HG03558 (cell line): ENCODE measurements at regions not wholly inside any gene's neighbourhood (a gene's known extent, or its start where the extent isn't known, plus 50 kb on each side); places are given as distances from the start of the nearest gene placed in this dataset.
A peak's percentile ranks its signal among the peaks of the same experiment; 100 is the strongest.
"Not testable (repeated sequence)": the region's sequence is repeated elsewhere in the genome, so short reads cannot be mapped to it uniquely, and the experiment has no call there.

ENCODE experiments used
- ATAC-seq: cut with Tn5 transposase; IDR thresholded peaks from one replicate; pipeline ENCODE4 v1.9.1; 2021; ENCODE audit warnings: moderate number of reproducible peaks; ENCODE audit not compliant: unreplicated experiment; ENCODE audit errors: extremely low read depth

DNA sequence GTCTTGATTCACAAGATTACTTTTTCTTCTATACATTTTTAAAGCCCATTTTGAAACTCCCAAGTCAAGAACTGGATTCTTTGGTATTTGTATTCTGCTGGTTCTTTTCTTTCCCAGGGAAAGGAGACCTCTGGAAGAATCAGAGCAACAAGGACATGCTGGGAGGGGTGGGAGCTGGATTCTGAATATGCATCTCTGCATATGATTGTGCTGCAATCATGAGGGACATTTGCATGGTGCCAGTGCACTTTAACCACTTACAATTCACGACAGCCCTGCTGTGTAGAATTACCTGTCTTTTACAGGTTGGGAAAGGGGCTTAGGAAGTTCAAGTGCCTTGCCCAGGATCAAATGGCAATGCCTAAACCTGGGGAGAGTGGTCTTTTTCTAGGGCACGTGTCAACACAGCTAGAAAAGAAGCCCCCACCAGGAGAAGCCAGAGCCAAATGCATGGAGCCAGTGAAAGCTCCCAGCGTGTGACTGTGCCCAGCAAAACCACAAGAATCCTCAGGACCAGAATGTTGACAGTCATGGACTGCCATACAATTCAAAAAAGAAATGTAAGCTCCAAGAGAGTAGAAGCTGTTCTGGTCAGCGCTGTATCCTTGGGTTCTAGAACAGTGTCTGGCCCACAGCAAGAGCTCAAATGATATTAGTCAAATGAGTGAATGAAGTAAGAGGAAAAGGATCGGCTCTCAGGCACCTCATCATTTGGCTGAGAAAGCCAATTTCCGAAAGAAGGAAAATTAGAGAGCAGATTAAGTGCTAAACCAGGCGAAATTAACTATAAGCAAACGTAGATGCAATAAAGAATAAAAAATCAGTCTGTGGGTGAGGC is 84.5 kb upstream of the MEF2A start:
- no peak for ATAC-seq

DNA sequence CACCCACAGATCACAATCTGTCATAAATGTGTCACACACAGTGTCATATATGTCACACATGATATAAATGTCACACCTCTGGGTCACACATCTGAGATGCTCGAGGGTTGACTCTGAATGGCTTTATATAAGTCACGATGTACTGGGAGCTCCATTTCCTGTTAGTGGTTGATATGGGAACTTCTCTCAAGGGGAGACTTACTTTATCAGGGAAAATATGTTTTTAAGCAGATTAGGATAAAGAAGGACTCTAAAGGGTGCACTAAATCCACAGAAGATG is 83.9 kb upstream of the MEF2A start:
- no peak for ATAC-seq

DNA sequence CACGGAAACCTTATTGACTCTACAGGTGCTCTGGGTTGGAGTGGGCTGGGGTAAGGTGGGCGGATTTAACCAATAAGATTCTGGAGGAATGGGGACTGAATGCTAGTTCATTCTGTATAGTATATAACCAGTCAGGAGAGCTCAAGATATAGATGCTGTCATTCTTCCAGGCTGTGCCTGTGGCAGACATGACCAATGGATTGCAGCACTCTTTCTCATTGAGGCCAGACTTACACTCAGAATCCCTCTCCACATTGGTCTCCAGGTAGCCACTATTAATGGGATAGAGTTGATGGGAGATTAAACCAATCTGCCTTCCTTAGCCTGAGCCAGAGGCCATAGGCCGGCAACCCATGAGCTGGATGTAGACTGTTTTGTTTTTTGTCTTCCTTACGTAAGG is 82.8 kb upstream of the MEF2A start:
- ATAC-seq = no peak

DNA sequence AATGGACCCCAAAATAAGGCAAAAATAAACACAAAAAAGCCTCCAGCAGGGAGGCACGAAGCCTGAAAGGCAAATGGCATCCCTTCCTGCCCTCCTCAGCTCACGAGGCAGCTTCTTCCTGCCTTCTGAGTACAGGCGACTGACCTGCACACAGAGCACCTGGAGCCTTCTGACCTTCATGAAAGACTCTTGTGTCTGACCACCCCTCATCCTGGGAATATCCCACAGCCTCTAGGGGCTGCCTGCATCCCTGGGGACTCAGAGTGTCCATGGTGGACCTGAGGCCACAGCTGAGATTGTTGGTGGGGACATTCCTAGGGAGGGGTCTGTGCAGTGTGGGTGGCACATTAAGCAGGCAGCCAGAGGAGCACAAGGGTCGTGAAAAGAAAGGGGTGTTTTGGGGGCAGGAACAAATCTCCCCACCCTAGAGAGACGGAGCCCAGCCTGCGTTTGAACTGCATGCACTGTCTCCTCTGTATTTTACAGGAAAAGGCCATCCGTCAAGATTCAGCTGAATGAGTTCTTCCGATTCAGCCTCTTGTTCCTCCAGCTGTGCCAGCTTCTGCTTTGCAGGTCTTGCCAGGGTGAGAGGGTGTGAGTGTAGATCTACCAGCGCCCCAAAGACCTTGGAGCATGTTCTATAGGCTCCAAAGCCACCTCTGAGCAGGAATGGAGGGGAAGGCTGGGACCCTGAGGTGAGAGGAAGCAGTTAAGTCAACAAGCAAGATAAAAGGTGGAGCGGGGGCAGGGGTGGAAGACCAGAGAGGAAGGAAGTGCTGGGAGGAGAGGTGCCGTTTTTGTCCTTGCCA is 80.4 kb upstream of the MEF2A start:
- ATAC-seq = no peak

DNA sequence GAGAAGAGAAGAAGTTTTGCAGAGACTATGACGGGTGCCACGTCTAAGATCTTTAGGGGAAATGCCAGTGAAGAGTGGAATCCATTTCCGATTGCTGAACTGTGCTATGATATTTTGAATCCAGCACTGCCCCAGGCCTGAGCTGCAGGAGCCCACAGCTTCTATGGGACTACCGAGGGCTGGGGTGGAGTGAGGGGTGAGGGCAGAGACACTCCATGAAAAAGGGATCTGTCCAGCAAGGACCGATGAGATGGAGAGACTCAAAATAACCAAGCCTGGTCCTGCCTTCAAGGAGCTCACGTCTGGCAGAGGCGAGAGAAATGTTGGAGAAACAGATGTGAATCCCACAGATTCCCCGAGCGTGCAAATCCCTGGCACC is 79.8 kb upstream of the MEF2A start:
- ATAC-seq = no peak

DNA sequence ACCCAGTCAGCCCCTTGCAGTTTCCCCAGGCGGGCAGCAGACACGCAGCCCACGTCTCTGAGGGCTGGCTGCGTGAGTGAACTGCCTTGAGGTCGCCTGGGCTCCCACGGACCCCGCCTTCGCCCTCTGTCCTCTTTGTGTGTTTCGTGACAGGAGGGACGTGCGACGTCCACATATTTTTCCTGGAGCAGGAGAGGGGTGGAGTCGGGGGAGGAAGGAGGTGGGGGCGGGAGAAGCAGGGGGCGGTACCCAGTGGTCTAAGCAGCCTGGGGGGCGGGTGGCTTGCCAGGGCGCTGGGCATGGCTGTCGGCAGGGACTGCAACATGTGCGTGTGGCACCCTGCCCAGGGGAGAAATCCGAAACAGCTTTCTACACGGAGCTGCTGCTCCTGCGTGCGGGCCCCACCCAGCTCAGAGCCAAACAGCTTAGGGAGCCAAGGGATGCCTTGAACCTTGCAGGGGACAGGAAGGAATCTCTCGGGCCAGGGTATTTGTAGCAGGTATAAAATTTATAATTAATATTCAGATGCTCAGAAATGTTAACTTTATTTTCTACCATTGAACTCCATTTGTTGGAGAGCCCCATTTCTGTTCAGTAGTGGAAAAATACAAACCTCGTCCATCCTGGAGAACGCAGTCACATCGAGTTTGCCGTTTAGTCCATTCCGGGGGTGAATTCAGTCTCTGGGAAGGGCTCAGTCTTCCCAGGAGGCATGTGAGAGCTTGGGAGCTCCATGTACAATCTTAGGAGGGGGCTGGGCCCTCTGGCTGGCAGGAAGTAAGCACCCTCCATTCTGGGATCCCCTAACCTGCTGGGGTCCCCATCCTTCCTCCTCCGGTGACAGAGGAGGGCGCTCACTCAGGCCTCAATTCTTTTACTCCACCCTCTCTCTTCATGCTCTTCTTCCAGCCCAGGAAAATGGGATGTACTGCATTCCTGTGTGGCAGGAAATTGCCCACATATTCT is 79.1 kb upstream of the MEF2A start:
- no peak for ATAC-seq

DNA sequence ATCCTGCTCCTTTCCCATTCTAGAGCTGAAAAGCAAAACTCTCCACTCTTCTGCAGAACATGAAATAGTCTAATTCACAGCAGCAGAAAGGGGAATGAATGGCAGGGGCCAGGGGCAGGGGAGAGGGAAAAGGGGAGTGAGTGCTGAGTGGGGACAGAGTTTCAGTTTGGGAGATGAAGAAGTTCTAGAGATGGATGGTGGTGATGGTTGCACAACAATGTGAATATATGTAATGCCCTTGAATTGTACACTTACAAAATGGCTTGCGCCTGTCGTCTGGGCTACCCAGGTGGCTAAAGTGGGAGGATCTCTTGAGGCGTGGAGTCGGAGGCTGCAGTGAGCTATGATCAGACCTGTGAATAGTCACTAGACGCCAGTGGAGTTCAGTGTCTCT is 78.5 kb upstream of the MEF2A start:
- ATAC-seq = no peak

DNA sequence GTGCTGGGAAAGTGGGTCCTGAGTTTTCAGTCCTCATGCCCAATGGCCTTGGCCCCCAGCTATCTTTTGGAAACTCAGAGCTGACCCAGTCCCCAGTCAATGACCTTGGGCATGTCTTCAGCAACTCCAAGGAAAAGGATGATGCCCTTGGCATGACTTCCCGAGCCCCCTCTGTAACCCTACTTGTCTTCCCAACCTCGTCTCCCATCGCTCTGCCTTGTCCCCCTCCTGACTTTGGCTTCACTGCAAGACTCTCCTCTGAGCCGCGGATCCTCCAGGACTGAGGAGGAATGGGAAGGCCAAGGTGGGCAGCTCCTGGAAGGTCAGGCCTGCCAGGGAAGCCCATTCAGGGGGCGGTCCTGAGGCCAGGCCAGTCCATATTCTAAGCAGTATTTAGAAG is 73.5 kb upstream of the MEF2A start:
- ATAC-seq = no peak

DNA sequence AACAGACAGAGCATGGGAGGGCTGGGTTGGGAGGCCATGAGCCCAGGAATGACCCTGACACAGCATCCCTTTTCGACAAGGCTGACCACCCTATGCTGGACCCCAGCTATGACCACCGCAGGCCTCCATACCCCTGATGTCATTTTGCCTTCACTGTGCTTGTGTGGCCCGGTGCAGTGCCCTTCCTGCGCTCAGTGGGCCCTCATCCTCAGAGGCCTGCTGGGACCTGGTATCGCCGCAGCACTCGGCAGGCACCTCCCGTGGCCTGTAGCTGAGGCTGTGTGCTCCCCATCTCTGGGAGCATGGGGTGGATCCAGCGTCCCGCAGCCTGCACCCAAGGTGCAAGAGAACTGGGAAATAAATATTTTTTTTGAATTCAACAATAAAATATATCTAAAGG is 73.1 kb upstream of the MEF2A start:
- ATAC-seq = no peak

DNA sequence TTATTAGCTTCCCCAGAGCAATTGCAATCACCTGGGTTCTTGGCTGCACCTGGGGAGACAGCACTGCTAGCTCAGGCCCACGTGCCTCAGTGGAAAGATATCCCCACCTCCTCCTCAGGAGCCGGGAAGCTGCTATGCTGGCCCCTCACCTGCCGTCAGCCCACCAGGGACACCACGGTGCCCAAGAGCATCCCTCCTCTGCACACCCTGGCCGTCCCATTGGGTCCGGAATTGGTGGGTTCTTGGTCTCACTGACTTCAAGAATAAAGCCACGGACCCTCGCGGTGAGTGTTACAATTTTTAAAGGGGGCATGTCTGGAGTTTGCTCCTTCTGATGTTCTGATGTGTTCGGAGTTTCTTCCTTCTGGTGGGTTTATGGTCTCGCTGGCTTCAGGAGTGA is 72.3 kb upstream of the MEF2A start:
- ATAC-seq = no peak

DNA sequence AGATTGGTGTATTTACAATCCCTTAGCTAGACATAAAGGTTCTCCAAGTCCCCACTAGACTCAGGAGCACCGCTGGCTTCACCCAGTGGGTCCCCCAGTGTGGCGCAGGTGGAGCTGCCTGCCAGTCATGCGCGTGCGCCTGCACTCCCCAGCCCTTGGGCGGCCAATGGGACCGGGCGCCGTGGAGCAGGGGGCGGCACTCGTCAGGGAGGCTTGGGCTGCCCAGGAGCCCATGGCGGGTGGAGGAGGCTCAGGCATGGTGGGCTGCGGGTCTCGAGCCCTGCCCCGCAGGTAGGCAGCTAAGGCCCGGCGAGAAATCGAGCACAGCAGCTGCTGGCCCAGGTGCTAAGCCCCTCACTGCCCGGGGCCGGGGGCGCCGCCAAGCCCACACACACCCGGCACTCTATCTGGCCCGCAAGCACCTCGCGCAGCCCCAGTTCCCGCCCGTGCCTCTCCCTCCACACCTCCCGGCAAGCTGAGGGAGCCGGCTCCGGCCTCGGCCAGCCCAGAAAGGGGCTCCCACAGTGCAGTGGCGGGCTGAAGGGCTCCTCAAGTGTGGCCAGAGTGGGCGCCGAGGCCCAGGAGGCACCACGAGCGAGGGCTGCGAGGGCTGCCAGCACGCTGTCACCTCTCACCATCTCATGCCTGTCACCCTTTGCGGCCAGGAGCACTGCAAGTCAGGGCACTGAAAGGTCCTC is 71.1 kb upstream of the MEF2A start:
- ATAC-seq = not testable (repeated sequence)

DNA sequence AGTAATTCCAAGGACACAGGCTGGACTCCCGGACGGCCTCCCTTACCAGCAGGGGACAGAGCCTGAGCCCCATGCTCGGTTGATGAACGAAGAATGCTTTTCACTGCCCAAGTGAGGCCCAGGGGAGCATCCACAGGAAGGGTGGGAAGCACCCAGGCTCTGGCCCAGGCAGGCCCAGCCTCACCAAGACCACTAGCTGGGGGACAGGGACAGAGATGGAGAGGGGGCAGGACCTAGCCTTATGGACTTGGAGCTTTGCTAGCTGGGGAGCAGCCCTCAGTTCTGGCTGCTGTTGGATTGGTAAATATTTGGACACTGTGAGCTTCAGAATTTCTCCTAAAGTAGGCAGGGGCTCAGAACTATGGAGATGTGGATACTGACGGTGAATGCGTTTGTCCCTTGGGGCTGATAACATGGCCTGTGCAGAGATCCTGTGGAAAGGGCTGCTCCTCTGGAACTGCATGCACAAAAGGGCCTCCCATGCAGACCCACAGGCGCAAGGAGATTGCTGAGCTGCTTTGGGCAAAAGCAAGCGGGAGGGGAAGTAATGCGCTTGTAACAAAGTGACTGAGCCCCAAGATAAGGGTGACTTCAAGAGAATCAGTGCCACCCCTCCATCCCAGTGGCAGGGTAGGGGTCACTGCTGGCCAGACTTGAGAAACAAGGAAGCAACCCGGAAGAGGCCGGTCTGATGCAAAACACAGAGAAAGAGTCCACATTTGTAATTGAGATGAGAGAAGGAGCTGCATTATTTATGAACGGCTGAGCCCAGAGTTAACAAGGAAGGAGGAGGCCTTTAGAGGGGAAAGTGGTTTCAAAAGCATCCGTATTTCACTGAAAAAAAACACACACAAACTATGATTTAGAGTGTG is 70.1 kb upstream of the MEF2A start:
- ATAC-seq = no peak

DNA sequence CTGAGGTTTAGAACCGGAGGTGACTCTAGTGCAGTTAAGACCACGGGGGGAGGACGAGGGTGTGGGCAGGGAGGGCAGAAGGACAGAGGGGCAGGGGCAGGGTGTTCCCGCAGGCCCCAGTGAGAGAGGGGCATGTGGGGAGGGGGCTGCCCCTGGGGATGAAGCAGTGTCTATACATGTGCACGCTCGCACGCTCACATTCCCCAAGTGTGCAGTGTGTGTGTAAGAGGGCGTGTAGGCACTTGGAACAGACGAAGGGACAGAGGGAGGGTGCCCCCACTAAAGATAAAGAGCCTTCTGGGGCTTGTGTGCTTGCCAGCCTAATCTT is 69.5 kb upstream of the MEF2A start:
- ATAC-seq = no peak

DNA sequence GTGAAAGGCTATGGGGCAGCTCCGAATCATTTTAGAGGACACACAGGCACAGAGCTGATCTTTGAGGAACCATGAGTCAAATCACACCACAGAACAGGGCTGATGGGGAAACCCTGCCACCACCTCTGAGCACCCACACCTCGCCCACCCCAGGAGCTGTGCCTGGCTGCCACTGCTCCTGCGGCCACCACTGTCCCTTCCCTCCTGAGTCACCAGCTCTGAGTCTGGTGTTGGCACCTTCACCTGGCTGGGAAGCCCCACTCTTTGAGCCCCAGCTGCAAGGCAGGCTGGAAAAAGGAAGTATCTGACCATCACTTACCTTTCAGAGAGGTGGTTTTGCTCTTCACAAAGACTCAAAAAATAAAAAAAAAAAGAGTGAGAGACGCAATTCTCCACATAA is 63.6 kb upstream of the MEF2A start:
- ATAC-seq = peak; percentile 41

DNA sequence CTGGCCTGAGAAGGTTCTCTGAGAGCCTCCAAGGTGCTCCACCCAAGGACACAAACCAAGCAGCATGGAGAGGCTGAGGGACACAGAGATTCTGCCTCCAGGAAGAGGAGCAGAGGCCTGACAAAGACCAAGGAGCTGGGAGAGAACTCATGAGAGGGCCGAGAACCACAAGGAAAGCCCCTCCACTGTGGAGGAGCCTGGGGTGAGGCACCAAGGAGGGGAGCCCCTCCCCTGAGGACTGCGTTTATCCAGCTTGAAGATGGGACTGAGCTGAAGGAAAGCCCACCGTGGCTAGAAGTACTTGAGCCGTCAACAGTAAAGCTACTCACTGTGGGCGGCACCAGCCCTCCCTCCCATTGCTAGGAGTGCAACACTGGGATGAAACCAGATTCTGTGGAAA is 63.1 kb upstream of the MEF2A start:
- ATAC-seq = peak; percentile 0

DNA sequence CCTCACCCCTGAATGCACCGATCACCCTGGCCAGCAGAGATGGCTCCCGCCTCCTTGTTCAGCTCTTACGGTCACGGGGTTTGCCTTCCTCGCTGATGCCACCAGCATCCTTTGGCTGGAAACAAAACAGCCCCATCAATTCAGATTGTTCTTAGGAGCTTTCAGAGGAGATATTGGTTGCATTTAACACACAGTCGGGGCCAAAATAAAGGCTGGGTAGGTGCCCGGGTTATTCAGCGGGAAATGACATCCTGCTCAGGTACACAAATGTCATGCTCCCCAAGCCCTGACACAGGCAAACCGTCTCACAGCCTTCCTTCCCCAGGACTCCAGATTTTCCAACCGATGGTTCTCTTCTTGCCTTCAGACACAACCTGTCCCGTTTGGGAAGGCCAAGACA is 62.4 kb upstream of the MEF2A start:
- no peak for ATAC-seq

DNA sequence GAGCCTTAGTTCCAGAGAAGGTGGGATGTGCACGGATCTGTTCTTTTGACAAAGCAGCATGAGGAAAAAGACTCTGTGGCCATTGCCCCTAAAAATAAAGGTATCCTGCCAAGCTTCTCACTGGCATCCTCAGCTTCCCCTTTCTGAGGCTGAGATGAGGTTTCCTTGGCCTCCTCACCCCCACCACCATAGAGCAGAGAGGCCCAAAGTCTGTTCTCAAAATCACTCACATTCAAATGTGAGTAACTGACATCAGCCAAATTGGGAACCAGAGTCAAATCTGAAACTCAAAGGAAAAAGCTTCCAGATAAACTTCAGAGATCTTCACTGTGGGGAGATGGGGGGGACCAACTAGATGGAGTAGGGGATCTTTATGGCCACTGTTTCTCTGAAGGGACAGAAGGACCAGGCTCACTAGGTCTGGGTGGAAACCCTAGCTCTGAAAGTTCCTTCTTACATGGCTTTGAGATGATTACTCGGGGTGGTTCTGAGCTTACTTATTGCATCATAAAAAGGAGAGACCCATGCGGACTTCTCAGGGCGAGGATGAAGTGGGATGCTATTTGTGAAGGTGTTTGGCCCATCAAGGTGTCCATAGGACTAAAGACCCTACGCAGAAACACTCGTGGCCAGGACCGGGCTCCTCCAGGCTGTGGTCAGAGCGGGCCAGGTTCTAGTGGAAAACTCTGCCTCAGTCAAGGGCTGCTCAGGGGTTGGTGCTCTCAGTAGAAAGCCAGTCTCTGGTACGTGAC is 61.5 kb upstream of the MEF2A start:
- ATAC-seq = no peak

DNA sequence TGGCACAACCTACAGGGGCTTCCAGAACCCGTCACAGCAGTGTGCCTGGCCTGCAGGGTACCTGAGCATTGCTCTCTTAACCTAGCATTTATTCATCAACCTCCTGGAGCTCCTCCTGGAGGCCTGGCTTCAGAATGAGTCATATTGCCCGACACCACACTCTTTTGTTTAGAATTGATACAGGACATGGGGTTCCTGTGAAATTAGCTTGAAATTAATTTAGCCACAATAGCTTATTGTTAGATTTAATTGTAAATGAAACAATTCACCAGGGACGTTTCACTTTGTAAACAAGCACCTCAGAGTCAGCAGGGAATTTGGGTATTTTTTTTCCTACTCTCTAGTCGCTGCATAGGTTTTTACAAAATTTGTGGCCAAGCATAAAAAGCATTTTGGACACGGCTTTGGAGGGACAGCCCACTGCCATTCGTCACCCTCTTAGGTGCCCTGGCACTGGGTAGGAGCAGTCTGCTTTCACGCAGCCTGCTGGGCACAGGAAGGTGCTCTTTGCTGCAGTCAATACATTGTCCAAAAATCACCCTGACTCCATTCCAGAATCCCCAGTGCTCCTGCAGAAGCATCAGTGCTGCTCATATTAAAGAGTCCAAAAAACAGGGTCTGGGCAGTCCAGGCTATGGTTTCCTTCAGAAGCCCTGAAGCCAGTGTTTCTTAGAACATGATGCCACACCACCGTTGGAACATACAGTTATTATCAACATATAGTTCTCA is 60.8 kb upstream of the MEF2A start:
- ATAC-seq = peak; percentile 23
